Parathyroid adenoma (tissue), 2 donors: ENCODE measurements at regions not wholly inside any gene's neighbourhood (a gene's known extent, or its start where the extent isn't known, plus 50 kb on each side); places are given as distances from the start of the nearest gene placed in this dataset.

ENCODE experiments used
- H2AFZ ChIP-seq: fragments of 300-600 bp; sonication (generic); one replicate; pipeline ENCODE4 v1.7.0; 2017; ENCODE audit warnings: antibody characterized with exemption, mild to moderate bottlenecking
- H3K27ac ChIP-seq: fragments of 300-600 bp; sonication (generic); one replicate; pipeline ENCODE4 v1.7.0; 2017
- H3K27me3 ChIP-seq: fragments of 300-600 bp; sonication (generic); one replicate; pipeline ENCODE4 v1.7.0; 2017; ENCODE audit warnings: low read length; ENCODE audit not compliant: control insufficient read depth, insufficient read depth
- H3K36me3 ChIP-seq: fragments of 300-600 bp; sonication (generic); one replicate; pipeline ENCODE4 v1.7.0; 2017; ENCODE audit warnings: low read length; ENCODE audit not compliant: control insufficient read depth, insufficient read depth
- H3K4me1 ChIP-seq: fragments of 300-600 bp; sonication (generic); one replicate; pipeline ENCODE4 v1.7.0; 2017; ENCODE audit warnings: control low read depth
- H3K4me2 ChIP-seq: fragments of 300-600 bp; sonication (generic); one replicate; pipeline ENCODE4 v1.7.0; 2017; ENCODE audit warnings: low read length
- H3K4me3 ChIP-seq: fragments of 300-600 bp; sonication (generic); one replicate; pipeline ENCODE4 v1.7.0; 2017; ENCODE audit warnings: low read depth, low read length
- H3K79me2 ChIP-seq: fragments of 300-600 bp; sonication (generic); one replicate; pipeline ENCODE4 v1.7.0; 2017; ENCODE audit warnings: control low read depth
- H3K9ac ChIP-seq: fragments of 300-600 bp; sonication (generic); one replicate; pipeline ENCODE4 v1.7.0; 2017; ENCODE audit warnings: mild to moderate bottlenecking
- H3K9me3 ChIP-seq: fragments of 300-600 bp; sonication (generic); one replicate; pipeline ENCODE4 v1.7.0; 2017; ENCODE audit warnings: low read length; ENCODE audit not compliant: control insufficient read depth
- CTCF ChIP-seq: fragments of 300-600 bp; sonication (generic); IDR thresholded peaks from one replicate; pipeline ENCODE4 v1.7.0; 2017; ENCODE audit warnings: antibody characterized with exemption, mild to moderate bottlenecking
- donor health status: primary hyperparathyroidism.

- H3K9me3 ChIP-seq, result no peaks in the 10 kb centered on the region
- no peak overlapping the region for H3K4me3 ChIP-seq
- H3K27me3 ChIP-seq, result no peaks in the 10 kb centered on the region
- peaks cover 36% of the 10 kb centered on the region for H3K4me1 ChIP-seq
- H3K9ac ChIP-seq, result no peak overlapping the region
- no peaks in the 10 kb centered on the region for H3K79me2 ChIP-seq
- TF ChIP-seq CTCF, result no peak
- peak overlapping the region; percentile 84 for H3K27ac ChIP-seq
- H3K36me3 ChIP-seq, result no peaks in the 10 kb centered on the region
- H2AFZ ChIP-seq, result no peak overlapping the region
- peak overlapping the region; percentile 22 for H3K4me2 ChIP-seq
Observed at GRCh38 chr20:41837669-41838224, 219.6 kb upstream of the CHD6 start.

GRCh38 chr20:41833739-41834138 lies 215.6 kb upstream of the CHD6 start:
- Histone ChIP-seq H3K9me3 (no peaks in the 10 kb centered on the region), H3K9ac (no peak overlapping the region)
- no peak for TF ChIP-seq CTCF

GRCh38 chr20:41830702-41831101 lies 212.5 kb upstream of the CHD6 start:
- Histone ChIP-seq H3K27me3 (no peaks in the 10 kb centered on the region), H3K4me3 (no peak overlapping the region), H3K4me2 (no peak overlapping the region), H2AFZ (no peak overlapping the region), H3K9me3 (no peaks in the 10 kb centered on the region), H3K79me2 (no peaks in the 10 kb centered on the region), H3K27ac (no peak overlapping the region), H3K36me3 (no peaks in the 10 kb centered on the region), H3K9ac (no peak overlapping the region), H3K4me1 (peaks cover 6% of the 10 kb centered on the region)
- TF ChIP-seq CTCF, result no peak

More at GRCh38 chr20:41833739-41834138, 215.6 kb upstream of the CHD6 start:
- Histone ChIP-seq H3K4me2 (no peak overlapping the region), H3K79me2 (no peaks in the 10 kb centered on the region), H3K36me3 (no peaks in the 10 kb centered on the region), H3K4me1 (peaks cover 22% of the 10 kb centered on the region), H2AFZ (no peak overlapping the region), H3K27me3 (no peaks in the 10 kb centered on the region), H3K27ac (no peak overlapping the region), H3K4me3 (no peak overlapping the region)

- H3K27me3 ChIP-seq, result no peaks in the 10 kb centered on the region
- H3K27ac ChIP-seq, result no peak overlapping the region
- no peak overlapping the region for H3K4me2 ChIP-seq
- no peak for TF ChIP-seq CTCF
- no peak overlapping the region for H2AFZ ChIP-seq
- no peaks in the 10 kb centered on the region for H3K79me2 ChIP-seq
- no peaks in the 10 kb centered on the region for H3K9me3 ChIP-seq
- H3K4me3 ChIP-seq, result no peak overlapping the region
- H3K9ac ChIP-seq, result no peak overlapping the region
- no peaks in the 10 kb centered on the region for H3K36me3 ChIP-seq
- no peaks in the 10 kb centered on the region for H3K4me1 ChIP-seq
Observed at GRCh38 chr20:41819436-41819835, 201.3 kb upstream of the CHD6 start.

GRCh38 chr20:41818991-41819390 lies 200.8 kb upstream of the CHD6 start:
- Histone ChIP-seq H3K36me3 (no peaks in the 10 kb centered on the region), H3K27me3 (no peaks in the 10 kb centered on the region), H3K9ac (no peak overlapping the region), H2AFZ (no peak overlapping the region), H3K79me2 (no peaks in the 10 kb centered on the region), H3K4me2 (no peak overlapping the region), H3K9me3 (no peaks in the 10 kb centered on the region), H3K4me3 (no peak overlapping the region), H3K27ac (no peak overlapping the region), H3K4me1 (no peaks in the 10 kb centered on the region)
- TF ChIP-seq CTCF, result no peak
